HEK293 (cell line): ENCODE measurements at regions not wholly inside any gene's neighbourhood (a gene's known extent, or its start where the extent isn't known, plus 50 kb on each side); places are given as distances from the start of the nearest gene placed in this dataset.

Experiments
- CTCF ChIA-PET: fragments of 350-600 bp; formaldehyde crosslinking; extraction: SDS; loops from one replicate; lab custom pipeline; 2021; ENCODE audit warnings: antibody characterized with exemption; lab: Yijun Ruan, JAX
- POLR2A ChIA-PET: fragments of 300-600 bp; formaldehyde crosslinking; extraction: SDS; loops from one replicate; lab custom pipeline; 2020; ENCODE audit warnings: antibody characterized with exemption, inconsistent platforms; lab: Yijun Ruan, JAX
- H3K27ac ChIP-seq: fragments of 200-500 bp; sonication (Bioruptor generic); 2 replicates; pipeline ENCODE4 v1.5.1; 2014; ENCODE audit warnings: low read depth, low read length, control low read depth, inconsistent platforms; ENCODE audit errors: extremely low read depth
- H3K36me3 ChIP-seq, 2 experiments: fragments of 200-500 bp in 1 of 2; sonication (Bioruptor generic) in 1 of 2; 1 replicate in 1 of 2; 2 replicates in 1 of 2; pipeline ENCODE4 v1.5.1; 2014 to 2017; ENCODE audit warnings: inconsistent platforms in 2 of 2, low read length in 2 of 2; ENCODE audit not compliant: control insufficient read depth in 2 of 2, insufficient read depth in 1 of 2
- H3K4me1 ChIP-seq: fragments of 200-500 bp; sonication (Bioruptor generic); 2 replicates; pipeline ENCODE4 v1.5.1; 2014; ENCODE audit warnings: mild to moderate bottlenecking, low read length, inconsistent platforms; ENCODE audit not compliant: control insufficient read depth, insufficient read depth
- H3K4me3 ChIP-seq: 2 replicates; pipeline ENCODE4 v1.5.1; 2011; ENCODE audit warnings: low read depth, mild to moderate bottlenecking, control low read depth, low read length, moderate library complexity
- H3K9me3 ChIP-seq: fragments of 200-500 bp; sonication (Bioruptor generic); 2 replicates; pipeline ENCODE4 v1.5.1; 2014; ENCODE audit warnings: low read depth, low read length, inconsistent platforms; ENCODE audit not compliant: control insufficient read depth, insufficient read depth
- IKZF3 ChIP-seq: fragments of 450-650 bp; IDR thresholded peaks from 2 replicates; pipeline ENCODE4 v1.5.0; 2018; ENCODE audit warnings: missing biosample characterization, mild to moderate bottlenecking, missing genetic modification characterization, moderate library complexity
- KLF10 ChIP-seq: fragments of 450-650 bp; IDR thresholded peaks from 2 replicates; pipeline ENCODE4 v1.5.1; 2018; ENCODE audit warnings: missing biosample characterization, mild to moderate bottlenecking, missing genetic modification characterization
- KLF16 ChIP-seq: fragments of 450-650 bp; formaldehyde crosslinking; IDR thresholded peaks from 2 replicates; pipeline ENCODE4 v1.5.1; 2017; ENCODE audit warnings: missing biosample characterization, missing genetic modification characterization
- PRDM1 ChIP-seq: fragments of 450-650 bp; formaldehyde crosslinking; IDR thresholded peaks from 2 replicates; pipeline ENCODE4; 2016; ENCODE audit warnings: missing biosample characterization, missing genetic modification characterization
- REPIN1 ChIP-seq: fragments of 450-650 bp; formaldehyde crosslinking; IDR thresholded peaks from 2 replicates; pipeline ENCODE4 v1.5.1; 2017; ENCODE audit warnings: missing biosample characterization, missing genetic modification characterization, low read depth
- SETDB1 ChIP-seq: IDR thresholded peaks from one replicate; pipeline ENCODE4 v1.6.1; 2017; ENCODE audit warnings: mild to moderate bottlenecking, low read length, moderate library complexity, mixed read lengths; ENCODE audit not compliant: insufficient read length
- ZBTB21 ChIP-seq: fragments of 450-650 bp; formaldehyde crosslinking; IDR thresholded peaks from 2 replicates; pipeline ENCODE4 v1.5.1; 2017; ENCODE audit warnings: missing biosample characterization, missing genetic modification characterization
- ZBTB8A ChIP-seq: fragments of 450-650 bp; formaldehyde crosslinking; IDR thresholded peaks from 2 replicates; pipeline ENCODE4 v1.5.1; 2016; ENCODE audit warnings: missing biosample characterization, missing genetic modification characterization
- ZFP37 ChIP-seq: fragments of 450-650 bp; formaldehyde crosslinking; IDR thresholded peaks from 2 replicates; pipeline ENCODE4 v1.5.1; 2016; ENCODE audit warnings: missing biosample characterization, missing genetic modification characterization
- ZIC2 ChIP-seq: fragments of 450-650 bp; formaldehyde crosslinking; IDR thresholded peaks from 2 replicates; pipeline ENCODE4 v1.5.1; 2016; ENCODE audit warnings: missing biosample characterization, missing genetic modification characterization
- ZNF132 ChIP-seq: fragments of 450-650 bp; formaldehyde crosslinking; IDR thresholded peaks from 2 replicates; pipeline ENCODE4 v1.5.1; 2017; ENCODE audit warnings: missing biosample characterization, missing genetic modification characterization, borderline replicate concordance
- ZNF140 ChIP-seq: fragments of 450-650 bp; formaldehyde crosslinking; IDR thresholded peaks from 2 replicates; pipeline ENCODE4 v1.5.1; 2016; ENCODE audit warnings: missing biosample characterization, missing genetic modification characterization
- ZNF157 ChIP-seq: fragments of 450-650 bp; formaldehyde crosslinking; IDR thresholded peaks from 2 replicates; pipeline ENCODE4 v1.5.1; 2016; ENCODE audit warnings: missing biosample characterization, missing genetic modification characterization
- ZNF221 ChIP-seq: fragments of 450-650 bp; formaldehyde crosslinking; IDR thresholded peaks from 2 replicates; pipeline ENCODE4 v1.5.1; 2017; ENCODE audit warnings: missing biosample characterization, missing genetic modification characterization, borderline replicate concordance
- ZNF404 ChIP-seq: fragments of 450-650 bp; formaldehyde crosslinking; IDR thresholded peaks from 2 replicates; pipeline ENCODE4 v1.5.1; 2017; ENCODE audit warnings: missing biosample characterization, missing genetic modification characterization
- ZNF423 ChIP-seq: fragments of 450-650 bp; formaldehyde crosslinking; IDR thresholded peaks from 2 replicates; pipeline ENCODE4 v1.5.1; 2016; ENCODE audit warnings: missing biosample characterization, missing genetic modification characterization
- ZNF621 ChIP-seq: fragments of 450-650 bp; formaldehyde crosslinking; IDR thresholded peaks from 2 replicates; pipeline ENCODE4 v1.5.1; 2017; ENCODE audit warnings: missing biosample characterization, missing genetic modification characterization
- ZNF701 ChIP-seq: fragments of 450-650 bp; formaldehyde crosslinking; IDR thresholded peaks from 2 replicates; pipeline ENCODE4 v1.5.1; 2016; ENCODE audit warnings: missing biosample characterization, missing genetic modification characterization
- ZNF785 ChIP-seq: fragments of 450-650 bp; formaldehyde crosslinking; IDR thresholded peaks from 2 replicates; pipeline ENCODE4 v1.5.1; 2016; ENCODE audit warnings: missing biosample characterization, missing genetic modification characterization
- TF ChIP-seq, protein P1 (sequence below): fragments of 450-650 bp; formaldehyde crosslinking; IDR thresholded peaks from 2 replicates; pipeline ENCODE4 v1.5.1; 2016; ENCODE audit warnings: missing biosample characterization, missing genetic modification characterization
- TF ChIP-seq, protein P2 (sequence below): fragments of 450-650 bp; formaldehyde crosslinking; IDR thresholded peaks from 2 replicates; pipeline ENCODE4 v1.5.1; 2016; ENCODE audit warnings: missing biosample characterization, missing genetic modification characterization, borderline replicate concordance
- TF ChIP-seq, protein P3 (sequence below): fragments of 450-650 bp; formaldehyde crosslinking; IDR thresholded peaks from 2 replicates; pipeline ENCODE4 v1.5.1; 2016; ENCODE audit warnings: missing biosample characterization, missing genetic modification characterization

DNA sequence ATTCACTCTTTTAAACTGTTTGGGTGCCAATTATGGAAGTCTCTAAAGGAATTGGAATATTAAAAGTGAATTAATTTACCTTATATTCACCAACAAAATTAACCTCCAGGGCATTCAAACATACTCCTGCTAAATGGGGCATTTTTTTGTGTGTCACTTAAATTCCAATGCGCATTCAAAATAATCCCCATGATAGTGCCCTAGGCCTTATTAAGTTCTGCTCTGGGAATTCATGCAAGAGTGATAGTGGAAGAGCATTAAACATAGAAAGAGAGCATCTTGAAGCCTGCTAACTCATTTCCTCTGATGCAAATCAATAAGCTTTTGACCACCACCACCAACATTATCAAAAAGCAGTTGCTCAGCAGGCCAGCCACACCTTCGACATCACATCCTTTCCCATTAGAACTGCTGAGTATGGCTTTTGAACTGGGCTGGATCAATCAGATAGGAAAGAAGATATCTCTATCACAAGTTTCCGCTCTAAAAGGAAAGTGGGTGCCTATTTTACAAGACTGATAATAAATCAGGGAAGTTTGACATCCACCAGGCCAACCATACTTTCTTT, 156.7 kb downstream of the TMCO5A start:
- H3K27ac ChIP-seq, result no peak overlapping the region
- H3K9me3 ChIP-seq, result no peaks in the 10 kb centered on the region
- POLR2A ChIA-PET, result no interaction called here
- H3K4me3 ChIP-seq, result no peak overlapping the region
- TF ChIP-seq ZNF785 (no peak), REPIN1 (no peak), KLF10 (tag by site-specific recombination) (no peak), ZNF132 (tag by site-specific recombination) (no peak), KLF16 (no peak), ZNF701 (tag by site-specific recombination) (no peak)
- TF ChIP-seq, all 188 proteins: peak for 0
- CTCF ChIA-PET, result no interaction called here
- H3K4me1 ChIP-seq, result no peaks in the 10 kb centered on the region
- H3K36me3 ChIP-seq, result no peaks in the 10 kb centered on the region

DNA sequence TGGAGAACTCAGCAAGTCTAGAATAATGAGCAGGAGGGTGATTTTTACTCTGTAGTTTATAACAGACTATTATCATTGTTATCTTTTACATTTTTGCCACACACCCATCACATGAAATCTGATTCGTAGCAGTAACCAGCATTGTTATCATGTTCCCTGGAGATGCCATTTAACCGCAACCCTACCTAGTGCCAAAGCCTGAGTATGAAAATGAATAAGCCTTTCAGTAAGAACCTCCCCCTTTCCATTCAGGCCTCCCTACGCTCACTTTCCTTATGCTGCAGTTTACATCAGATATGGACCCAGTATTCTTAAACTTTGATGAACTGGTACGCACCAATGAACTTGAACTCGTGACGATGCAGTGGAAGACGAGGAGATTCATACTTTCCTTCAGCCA, 158.7 kb upstream of the SPRED1 start:
- CTCF ChIA-PET, result no interaction called here
- TF ChIP-seq ZNF621 (tag by site-specific recombination) (no peak), ZNF140 (tag by site-specific recombination) (no peak), PRDM1 (tag by site-specific recombination) (no peak), ZFP37 (tag by site-specific recombination) (no peak), ZBTB8A (no peak), ZNF221 (no peak), ZNF157 (tag by site-specific recombination) (no peak), SETDB1 (no peak), ZNF404 (tag by site-specific recombination) (no peak), ZBTB21 (tag by site-specific recombination) (no peak), IKZF3 (tag by site-specific recombination) (no peak), ZIC2 (tag by site-specific recombination) (no peak), ZNF423 (no peak)
- TF ChIP-seq, protein P1, sequence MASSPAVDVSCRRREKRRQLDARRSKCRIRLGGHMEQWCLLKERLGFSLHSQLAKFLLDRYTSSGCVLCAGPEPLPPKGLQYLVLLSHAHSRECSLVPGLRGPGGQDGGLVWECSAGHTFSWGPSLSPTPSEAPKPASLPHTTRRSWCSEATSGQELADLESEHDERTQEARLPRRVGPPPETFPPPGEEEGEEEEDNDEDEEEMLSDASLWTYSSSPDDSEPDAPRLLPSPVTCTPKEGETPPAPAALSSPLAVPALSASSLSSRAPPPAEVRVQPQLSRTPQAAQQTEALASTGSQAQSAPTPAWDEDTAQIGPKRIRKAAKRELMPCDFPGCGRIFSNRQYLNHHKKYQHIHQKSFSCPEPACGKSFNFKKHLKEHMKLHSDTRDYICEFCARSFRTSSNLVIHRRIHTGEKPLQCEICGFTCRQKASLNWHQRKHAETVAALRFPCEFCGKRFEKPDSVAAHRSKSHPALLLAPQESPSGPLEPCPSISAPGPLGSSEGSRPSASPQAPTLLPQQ, result no peak
- TF ChIP-seq, protein P2, sequence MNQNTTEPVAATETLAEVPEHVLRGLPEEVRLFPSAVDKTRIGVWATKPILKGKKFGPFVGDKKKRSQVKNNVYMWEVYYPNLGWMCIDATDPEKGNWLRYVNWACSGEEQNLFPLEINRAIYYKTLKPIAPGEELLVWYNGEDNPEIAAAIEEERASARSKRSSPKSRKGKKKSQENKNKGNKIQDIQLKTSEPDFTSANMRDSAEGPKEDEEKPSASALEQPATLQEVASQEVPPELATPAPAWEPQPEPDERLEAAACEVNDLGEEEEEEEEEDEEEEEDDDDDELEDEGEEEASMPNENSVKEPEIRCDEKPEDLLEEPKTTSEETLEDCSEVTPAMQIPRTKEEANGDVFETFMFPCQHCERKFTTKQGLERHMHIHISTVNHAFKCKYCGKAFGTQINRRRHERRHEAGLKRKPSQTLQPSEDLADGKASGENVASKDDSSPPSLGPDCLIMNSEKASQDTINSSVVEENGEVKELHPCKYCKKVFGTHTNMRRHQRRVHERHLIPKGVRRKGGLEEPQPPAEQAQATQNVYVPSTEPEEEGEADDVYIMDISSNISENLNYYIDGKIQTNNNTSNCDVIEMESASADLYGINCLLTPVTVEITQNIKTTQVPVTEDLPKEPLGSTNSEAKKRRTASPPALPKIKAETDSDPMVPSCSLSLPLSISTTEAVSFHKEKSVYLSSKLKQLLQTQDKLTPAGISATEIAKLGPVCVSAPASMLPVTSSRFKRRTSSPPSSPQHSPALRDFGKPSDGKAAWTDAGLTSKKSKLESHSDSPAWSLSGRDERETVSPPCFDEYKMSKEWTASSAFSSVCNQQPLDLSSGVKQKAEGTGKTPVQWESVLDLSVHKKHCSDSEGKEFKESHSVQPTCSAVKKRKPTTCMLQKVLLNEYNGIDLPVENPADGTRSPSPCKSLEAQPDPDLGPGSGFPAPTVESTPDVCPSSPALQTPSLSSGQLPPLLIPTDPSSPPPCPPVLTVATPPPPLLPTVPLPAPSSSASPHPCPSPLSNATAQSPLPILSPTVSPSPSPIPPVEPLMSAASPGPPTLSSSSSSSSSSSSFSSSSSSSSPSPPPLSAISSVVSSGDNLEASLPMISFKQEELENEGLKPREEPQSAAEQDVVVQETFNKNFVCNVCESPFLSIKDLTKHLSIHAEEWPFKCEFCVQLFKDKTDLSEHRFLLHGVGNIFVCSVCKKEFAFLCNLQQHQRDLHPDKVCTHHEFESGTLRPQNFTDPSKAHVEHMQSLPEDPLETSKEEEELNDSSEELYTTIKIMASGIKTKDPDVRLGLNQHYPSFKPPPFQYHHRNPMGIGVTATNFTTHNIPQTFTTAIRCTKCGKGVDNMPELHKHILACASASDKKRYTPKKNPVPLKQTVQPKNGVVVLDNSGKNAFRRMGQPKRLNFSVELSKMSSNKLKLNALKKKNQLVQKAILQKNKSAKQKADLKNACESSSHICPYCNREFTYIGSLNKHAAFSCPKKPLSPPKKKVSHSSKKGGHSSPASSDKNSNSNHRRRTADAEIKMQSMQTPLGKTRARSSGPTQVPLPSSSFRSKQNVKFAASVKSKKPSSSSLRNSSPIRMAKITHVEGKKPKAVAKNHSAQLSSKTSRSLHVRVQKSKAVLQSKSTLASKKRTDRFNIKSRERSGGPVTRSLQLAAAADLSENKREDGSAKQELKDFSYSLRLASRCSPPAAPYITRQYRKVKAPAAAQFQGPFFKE, result no peak
- TF ChIP-seq, protein P3, sequence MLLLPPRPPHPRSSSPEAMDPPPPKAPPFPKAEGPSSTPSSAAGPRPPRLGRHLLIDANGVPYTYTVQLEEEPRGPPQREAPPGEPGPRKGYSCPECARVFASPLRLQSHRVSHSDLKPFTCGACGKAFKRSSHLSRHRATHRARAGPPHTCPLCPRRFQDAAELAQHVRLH, result no peak

More for the DNA sequence above, 158.7 kb upstream of the SPRED1 start:
- H3K4me3 ChIP-seq, result no peak overlapping the region
- POLR2A ChIA-PET, result no interaction called here
- H3K9me3 ChIP-seq, result no peaks in the 10 kb centered on the region
- no peaks in the 10 kb centered on the region for H3K4me1 ChIP-seq
- H3K27ac ChIP-seq, result no peak overlapping the region
- H3K36me3 ChIP-seq, result no peaks in the 10 kb centered on the region
